Amygdala (tissue), 56 donors: ENCODE measurements at regions not wholly inside any gene's neighbourhood (a gene's known extent, or its start where the extent isn't known, plus 50 kb on each side); places are given as distances from the start of the nearest gene placed in this dataset.
A peak's percentile ranks its signal among the peaks of the same experiment; 100 is the strongest.
"Not testable (repeated sequence)": the region's sequence is repeated elsewhere in the genome, so short reads cannot be mapped to it uniquely, and the experiment has no call there.

Source experiments
- DNase-seq, 56 donors: peaks; one replicate each; lab custom pipeline; 2025; lab: John Stamatoyannopoulos, UW

DNA sequence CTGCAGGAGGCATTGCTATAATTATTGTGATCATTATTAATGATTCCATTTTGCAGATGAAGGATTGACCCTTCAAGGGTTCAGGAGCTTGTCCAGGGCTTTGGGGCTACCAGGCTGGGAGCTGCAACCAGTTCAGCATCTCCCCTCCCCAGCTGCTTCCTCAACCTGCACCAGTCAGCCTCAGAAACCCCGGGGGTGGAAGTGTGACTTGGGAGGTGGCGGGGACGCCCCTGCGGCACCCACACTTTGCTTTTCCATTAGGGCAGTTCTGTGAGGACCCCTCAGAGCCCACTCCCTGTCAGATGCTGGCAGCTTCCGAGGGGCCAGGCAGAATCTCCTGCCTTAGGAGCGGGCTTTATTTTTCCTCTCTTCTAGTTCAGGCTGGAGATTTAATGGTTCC is 85.6 kb downstream of the OLFM1 start:
- no peak for DNase-seq

DNA sequence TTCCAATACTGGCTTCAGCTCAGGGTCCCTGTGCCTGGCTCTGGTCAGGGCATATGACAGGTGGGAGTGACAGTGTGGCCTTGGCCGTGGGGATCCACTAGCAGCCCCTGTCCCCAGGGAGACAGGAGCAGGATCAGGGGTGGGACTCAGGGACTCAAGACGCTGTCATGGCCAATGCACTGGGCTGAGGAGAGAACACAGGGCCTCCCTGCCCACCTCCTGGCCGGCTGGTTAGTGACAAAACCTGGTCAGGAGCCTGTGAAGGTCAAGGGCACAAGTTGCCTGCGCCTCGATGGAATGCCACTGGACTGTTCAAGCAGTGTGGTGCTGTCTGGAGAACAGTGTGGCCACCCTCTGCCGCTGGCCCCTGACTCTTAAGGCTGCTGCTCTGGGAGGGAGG is 86.8 kb downstream of the OLFM1 start:
- DNase-seq: no peak

DNA sequence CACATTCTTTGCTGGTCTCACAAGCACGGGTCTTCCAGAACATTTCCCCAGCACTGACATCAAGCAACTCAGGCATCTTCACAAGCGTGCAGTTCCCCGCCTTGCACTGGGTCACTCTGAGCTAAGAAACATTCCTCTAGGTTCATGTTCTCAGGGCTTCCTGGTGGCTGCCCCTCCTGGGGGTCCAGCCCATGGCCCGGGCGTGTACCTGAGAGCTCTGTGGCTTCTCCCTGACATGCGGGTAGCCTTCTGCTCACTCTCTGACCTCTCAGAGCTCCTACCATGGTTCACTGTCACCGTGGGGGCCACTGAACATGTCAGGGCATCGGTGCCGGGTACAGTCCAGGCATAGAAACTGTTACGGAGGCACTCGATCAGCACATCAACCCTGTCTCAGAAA is 87.5 kb downstream of the OLFM1 start:
- no peak for DNase-seq

DNA sequence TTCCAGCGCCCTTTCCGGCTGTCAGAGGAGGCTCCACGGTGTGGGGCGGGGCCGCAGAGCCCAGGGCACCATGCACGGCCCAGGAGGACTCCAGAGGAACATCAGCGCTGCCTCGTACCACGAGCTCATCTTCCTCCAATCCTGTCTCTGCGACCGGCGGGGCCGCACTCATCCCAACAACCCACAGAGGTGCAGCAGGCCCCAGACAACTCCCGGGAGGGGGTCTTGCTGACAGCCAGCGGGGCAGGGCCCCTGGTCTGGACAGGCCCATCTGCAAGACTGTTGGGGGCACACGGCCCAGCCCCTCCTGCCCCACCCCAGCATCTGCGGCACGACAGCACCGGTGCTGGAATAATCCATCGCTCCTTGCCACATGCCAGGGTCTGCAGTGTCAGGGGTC is 88.8 kb downstream of the OLFM1 start:
- DNase-seq: no peak

DNA sequence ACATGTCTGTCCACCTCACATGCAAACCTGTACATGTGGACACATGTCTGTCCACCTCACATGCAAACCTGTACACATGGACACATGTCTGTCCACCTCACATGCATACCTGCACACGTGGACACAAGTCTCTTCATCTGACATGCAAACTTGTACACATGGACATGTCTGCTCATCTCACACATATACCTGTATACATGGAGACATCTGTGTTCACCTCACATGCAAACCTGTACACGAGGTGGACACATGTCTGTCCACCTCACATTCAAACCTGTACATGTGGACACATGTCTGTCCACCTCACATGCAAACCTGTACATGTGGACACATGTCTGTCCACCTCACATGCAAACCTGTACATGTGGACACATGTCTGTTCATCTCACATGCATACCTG is 90.1 kb downstream of the OLFM1 start:
- DNase-seq: not testable (repeated sequence)

DNA sequence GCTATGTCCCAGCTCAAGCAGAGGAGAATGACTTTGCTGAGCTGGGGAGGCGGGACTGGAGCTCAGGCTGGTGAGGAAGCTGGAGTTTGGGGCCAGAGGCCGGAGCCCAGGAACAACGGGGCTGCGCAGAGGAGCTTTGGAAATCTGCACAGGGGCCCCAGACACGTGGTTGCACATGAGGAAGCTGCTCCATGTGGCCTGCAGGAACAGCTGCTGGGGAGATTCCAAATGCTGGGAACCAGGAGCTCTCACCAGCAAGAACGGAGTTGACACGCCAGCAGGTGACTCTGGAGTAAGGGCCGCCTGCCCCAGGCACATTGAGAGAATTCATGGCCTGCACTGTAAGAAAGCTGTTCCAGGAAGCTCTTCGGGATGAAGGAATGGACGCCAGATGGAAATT is 91.0 kb downstream of the OLFM1 start:
- DNase-seq: no peak

DNA sequence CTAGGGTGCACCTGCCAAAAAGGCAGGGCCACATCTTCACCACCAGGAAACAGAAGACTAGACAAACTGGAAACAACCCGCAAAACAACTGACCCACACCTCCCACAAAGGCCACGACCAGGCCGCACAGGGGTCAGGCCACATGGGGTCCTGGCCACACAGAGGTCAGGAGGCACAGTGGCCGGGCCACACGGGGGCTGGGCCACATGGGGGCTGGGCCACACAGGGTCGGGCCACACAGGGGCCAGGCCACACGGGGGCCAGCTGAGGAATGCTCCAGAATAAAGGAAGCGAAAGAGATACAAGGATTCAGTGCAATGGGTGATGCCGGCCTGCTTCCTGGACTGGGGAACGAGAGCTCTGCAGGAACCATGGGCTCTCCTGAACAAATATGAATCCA is 91.6 kb downstream of the OLFM1 start:
- no peak for DNase-seq

DNA sequence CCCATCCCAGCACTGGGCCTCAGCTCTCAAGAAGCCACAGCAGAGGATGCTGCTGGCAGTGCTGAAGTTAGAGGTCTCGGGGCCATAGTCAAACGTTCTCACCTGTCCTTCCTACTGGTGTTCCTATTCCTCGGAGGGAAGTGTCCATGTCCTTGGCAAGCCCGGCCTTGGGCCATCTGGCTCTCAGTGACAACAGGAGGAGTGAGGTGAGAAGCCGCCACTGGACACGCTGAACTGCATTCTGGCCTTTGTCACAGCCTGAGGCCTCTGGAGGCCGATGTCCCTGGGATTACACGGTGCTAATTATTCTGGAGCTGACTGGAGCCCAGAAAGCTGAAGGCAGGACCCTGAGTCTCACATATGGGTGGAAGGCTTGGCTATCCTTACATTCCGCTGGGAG is 92.5 kb downstream of the OLFM1 start:
- no peak for DNase-seq

DNA sequence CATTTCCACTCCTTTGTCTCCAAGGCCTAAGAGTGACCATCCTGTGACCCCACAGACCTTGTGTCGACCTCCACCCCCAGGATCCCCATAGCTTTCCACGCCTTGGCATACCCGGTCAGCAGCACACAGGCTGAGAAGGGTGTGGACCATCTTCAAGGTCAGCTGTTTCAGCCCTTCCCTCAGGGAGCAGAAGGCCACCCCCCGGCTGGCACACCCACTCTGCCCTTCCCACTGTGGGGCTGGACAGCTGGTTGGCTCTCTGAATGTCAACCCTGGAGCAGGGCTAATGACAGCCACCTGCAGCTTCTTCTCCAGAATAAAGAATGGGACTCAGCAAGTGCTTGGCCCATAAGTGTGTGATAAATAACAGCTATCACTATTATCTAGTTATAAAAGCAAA is 93.1 kb downstream of the OLFM1 start:
- DNase-seq: no peak

DNA sequence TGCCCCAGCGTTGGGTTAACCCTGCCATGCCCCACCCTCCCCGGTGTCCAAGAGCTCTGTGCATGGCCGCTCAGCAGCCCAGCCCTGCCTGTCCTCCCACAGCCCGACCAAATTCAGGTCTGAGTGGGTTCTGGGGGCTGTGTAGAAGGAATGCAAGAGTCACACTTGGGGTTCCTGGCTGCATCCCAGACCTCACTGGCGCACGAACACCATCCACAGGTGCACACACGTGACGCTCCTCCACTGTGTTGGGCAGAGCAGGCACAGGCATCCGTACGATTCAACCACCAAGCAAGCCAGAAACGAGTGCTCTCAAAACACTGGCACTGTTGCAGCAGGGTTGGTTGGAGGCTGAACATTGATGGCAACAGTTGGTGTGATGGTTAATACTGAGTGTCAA is 93.9 kb downstream of the OLFM1 start:
- no peak for DNase-seq

DNA sequence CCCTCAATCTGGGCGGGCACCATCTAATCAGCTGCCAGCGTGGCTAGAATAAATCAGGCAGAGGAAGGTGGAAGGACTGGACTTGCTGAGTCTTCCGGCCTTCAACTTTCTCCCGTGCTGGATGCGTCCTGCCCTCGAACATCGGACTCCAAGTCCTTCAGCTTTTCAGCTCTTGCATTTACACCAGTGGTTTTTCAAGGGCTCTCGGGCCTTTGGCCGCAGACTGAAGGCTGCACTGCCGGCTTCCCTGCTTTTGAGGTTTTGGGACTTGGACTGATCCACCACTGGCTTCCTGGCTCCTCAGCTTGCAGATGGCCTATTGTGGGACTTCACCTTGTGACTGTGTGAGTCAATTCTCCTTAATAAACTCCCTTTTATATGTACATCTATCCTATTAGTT is 94.4 kb downstream of the OLFM1 start:
- DNase-seq: not testable (repeated sequence)

DNA sequence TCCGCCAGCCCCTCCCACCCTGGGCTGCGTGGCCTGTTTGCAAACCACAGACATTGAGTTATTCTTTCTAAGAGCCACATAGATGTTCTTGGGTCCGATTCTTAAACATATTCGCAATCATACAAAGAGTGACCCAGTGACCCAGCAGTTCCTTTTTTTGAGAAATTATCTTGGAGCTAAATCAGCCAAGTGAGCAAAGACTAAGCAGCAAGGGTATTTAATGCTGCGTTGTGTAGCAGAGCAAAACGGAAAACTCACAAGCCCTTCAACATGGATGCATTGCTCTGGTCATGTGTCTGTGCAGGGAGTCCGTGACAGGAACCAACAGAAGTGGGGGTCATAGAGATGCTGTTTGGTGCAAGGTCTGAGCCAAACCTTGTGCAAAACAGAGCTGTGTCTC is 95.6 kb downstream of the OLFM1 start:
- DNase-seq: no peak

DNA sequence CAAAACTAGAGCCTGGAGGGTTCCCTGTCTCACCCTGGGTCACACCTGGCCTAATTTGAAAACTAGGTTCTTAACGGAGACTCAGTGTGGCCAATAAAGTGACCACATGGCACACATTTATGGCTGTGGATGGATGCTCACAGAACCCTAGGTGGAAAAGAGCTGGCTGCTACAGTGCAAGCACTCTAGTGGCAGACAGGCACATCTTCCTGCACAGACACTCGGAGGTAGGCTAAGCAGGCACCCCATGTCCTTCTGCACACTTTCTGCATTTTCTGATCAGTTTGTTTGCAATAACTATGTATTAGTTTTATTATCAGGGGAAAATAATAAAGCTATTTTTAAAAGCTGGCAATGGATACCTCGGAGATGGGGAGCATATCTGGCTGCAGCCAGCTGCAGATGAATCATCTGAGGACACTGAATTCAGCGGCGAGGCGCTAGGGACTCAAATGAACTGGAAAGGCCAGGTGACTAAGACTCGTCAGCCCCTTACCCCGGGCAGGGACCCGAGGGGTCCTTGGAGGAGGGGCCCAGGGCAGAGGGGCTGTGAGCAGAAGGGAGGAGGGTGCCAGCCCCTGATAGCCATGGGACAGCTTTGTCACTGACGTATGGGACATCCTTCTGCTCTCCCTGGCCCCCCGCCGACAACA is 96.2 kb downstream of the OLFM1 start:
- DNase-seq: no peak

DNA sequence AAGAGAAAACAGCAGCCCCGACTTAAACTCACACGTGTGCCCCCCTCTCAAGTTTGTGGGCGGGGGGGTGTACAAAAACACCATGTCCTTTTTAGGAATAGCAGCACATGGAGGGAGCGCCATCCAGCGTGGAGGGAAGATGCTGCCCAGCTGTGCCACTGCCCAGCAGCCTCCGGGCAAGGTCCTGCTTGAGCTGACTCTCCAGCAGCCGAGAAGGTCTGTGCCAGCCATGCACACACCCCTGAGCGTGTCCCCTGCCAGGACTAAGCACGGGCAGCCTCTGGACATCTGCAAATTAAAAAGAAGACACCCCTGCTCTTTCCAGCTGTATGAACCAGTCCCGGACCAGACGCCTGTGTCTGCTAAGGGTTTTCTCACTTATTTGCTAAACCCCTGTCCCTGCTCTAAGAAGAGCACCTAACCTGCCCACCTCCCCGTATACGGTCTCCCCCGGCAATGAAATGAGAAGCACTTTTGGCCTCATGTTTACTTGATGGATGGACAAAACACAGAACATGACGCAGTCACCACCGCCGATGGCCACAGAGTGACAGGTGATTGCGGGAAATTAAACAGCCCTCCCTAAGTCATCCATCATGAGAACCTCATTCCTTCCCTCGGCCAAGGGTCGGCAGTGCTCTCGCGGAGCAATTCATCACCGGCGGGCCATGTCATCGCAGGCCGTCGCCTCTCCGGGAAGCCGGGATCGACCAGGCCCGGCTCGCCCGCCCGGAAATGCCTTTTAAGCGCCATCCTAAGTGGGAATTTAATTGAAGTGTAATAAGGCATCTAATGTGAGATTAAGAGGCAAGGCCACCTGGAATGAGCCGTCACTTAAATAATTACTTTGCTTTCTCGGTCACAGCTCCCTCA is 96.9 kb downstream of the OLFM1 start:
- no peak for DNase-seq

DNA sequence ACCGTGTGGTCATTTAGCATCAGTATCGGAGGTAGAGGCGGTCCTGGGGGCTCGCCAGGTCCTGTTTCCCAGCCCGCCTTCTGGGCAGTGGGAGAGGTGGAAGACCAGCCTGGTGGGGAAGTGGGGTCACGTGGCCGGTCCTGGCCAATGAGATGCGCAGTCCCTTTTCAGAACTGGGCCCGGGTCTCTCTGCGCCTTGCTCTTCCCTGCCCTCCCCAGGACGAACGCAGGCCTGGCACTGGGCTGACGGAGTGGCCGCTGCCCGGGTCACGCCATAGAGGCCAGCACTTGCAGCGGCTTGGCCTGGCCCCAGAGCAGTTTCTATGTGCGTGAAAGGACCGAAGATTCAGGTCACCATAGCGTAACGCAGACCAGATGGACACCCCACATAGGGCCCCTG is 97.6 kb downstream of the OLFM1 start:
- no peak for DNase-seq

DNA sequence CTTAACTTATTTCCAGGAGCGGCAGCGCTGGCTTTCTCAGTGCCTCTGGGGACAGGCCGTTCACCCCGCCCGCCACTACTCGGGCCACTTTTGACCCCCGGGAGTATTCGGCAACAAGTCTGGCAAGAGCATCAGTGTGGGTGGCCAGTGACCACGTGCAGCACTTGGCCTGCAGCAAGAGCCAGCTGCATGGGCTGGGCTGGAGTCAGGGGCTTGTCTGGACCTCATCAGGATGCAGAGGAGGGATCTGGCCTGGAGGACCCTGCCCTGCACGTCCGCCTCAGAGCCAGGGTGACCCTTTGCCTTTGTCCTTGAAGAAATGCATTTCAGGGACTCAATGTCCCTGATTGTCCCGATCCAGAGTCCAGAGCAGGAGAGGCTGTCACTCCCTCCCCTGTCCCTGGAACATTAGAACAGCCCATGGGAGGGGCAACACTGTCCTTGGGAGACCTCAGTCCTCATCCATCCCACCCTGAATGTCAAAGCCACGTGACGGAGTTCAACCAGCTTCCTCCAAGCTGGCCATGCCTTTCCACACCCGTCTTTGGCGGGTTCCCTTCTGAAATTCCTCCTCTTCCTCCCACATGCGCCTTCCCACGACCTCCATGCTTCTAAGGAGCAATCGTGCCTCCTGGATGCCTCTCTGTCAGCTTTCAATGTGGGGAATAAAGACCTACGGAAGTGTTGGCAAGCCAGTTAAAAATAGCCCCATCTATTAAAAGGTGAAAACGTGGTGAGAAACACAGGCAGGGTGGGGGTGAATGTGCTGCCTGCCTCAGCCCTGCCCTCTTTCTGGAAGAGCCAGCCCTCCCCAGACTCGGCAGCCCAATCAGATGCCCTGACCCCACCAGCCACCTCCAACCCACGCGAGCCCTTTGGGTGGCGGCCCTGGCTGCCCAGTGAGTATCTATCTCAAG is 99.0 kb downstream of the OLFM1 start:
- DNase-seq: peak in 8 of 56 donors; percentile 5 to 62 (median 17)

DNA sequence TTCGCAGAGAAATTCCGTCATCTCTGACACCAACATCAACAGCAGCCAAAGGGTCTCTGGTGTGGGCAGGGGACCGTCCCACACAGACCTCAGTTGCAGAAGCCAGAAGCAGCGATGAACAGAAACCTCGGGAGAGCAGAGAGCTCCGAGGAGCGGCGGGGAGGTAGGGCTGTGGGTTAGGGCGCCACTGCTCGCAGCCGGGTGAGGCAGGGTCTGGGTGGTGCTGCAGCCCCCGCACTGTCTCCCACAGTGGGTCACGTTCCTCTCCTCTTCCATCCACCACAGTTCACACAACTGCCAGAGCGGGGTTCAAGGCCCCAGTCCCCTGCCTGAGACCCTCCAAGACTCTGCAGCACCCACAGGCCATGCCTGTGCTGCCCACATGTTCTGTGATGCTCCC is 99.9 kb downstream of the OLFM1 start:
- no peak for DNase-seq

DNA sequence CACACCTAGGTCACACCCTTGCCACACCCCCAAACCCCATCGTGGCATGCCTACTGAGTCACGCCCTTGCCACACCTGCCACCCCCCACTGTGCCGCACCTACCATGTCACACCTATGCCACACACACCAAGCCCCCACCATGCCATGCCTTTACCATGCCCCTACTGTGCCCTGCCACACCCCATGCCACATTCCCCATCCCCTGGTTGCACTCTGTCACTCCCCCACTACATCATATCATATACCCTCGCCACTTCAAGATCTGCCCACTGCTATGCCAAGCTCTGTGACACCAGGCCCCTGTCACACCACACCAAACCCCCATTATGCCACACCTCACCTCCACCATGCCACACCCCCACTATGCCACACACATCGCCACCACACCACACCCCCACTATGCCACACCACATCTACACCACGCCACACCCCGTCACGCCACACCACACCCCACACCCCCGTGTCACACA is 101.2 kb downstream of the OLFM1 start:
- no peak for DNase-seq

DNA sequence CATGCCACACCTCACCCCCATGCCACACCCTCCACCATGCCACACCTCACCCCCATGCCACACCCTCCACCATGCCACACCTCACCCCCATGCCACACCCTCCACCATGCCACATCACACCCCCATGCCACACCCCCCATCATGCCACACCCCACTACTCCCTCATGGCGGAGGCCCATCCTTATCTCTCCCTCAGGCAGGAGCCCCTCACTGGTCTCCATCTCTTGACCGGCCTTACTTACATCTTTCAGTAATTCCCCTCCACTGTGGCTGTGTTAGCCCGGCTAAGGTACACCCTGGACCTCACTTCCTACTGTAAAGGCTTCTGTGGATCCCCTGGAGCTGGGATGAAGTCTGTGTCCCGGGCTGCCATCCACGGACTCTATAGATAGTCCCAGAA is 102.0 kb downstream of the OLFM1 start:
- no peak for DNase-seq

DNA sequence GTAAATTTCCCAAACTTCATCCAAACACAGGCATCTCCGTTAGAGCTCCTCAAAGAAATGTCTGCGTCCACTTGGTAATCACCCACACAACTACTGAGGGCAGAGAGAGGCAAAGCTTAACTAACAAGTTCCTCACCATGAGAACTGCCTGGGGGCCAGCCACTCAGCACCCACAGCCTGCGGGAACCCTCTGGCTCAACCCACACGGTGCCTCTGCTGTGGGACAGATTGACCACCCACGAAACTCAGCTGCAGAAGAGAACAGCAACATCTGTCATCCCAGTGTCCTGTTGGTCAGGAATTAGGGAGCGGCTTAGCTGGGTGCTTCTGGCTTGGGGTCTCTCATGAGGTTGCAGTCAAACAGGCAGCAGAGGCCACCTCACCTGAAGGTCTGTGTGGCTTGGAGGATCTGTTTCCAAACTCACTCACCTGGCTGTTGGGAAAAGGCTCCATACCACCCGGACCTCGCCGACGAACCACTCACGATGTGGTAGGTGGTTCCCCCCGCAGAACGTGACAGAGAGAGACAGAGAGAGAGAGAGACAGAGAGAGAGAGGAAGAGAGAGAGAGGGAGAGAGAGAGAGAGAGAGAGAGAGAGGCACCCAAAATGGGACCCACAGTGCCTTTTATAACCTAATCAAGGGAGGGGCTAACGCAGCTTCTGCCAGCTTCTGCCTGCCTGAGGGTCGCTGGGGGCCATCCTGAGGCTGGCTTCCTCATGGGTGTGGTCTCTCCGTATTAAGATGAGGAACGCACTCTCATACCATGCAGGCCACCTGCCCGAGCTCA is 103.5 kb downstream of the OLFM1 start:
- DNase-seq: no peak
